ENCODE measurements at regions not wholly inside any gene's neighbourhood (a gene's known extent, or its start where the extent isn't known, plus 50 kb on each side); places are given as distances from the start of the nearest gene placed in this dataset.

DNA sequence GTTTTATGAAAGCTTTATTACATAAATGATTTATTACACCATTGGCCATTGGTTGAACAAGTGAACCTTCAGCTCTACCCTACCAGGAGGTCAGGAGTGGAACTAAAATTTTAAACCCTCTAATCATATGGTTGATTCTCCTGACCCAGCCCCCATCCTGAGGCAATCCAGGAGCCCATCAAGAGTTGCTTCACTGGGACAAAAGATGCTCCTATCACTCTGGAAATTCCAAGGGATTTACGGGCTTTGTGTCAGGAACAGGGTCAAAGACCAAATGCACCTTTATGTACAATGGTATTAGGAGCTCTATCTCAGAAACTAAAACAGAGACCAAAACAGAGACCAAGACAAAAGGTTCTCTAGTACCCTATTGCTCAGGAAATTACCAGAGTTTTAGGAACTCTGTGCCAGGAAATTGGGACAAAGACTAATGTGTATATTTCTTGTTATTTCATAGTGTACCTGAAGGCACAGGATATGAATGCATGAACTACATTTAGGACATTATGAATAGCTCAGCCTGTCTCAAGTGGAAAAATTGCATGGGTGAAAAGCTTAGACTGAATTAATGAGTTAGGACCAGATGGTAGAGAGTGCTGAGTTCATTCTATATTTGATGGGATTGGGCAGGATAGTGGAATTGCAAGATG is 171.7 kb upstream of the FLRT2 start:
- no peaks in the 10 kb centered on the region for H3K36me3 ChIP-seq (ENCODE audit: insufficient read depth, low read length)
- H3K9me3 ChIP-seq (ENCODE audit: control insufficient read depth in 1 of 2, insufficient read depth in 1 of 2, low read length in 2 of 2) = peaks cover 0 to 2% of the 10 kb centered on the region in 2 experiments
- ATAC-seq (ENCODE audit: poor library complexity) (no peak), DNase-seq (no peak)
- CTCF ChIA-PET = no interaction called here
- no peak overlapping the region for H3K27ac Mint-ChIP-seq
- no peak overlapping the region for H3K4me3 Mint-ChIP-seq
- no peaks in the 10 kb centered on the region for H3K27me3 Mint-ChIP-seq
- no peaks in the 10 kb centered on the region for H3K4me1 Mint-ChIP-seq (ENCODE audit: low read depth)
- no peaks in the 10 kb centered on the region for H3K27me3 ChIP-seq (ENCODE audit: control insufficient read depth in 1 of 2, insufficient read depth in 2 of 2, low read length in 2 of 2)
- intact Hi-C loops (cut with DNase I, micrococcal nuclease) = no loop called here
- peaks cover 7% of the 10 kb centered on the region for H3K9me3 Mint-ChIP-seq
- H3K4me3 ChIP-seq (ENCODE audit: low read length) = no peak overlapping the region
- no peaks in the 10 kb centered on the region for H3K36me3 Mint-ChIP-seq (ENCODE audit: low read depth)
- no peak overlapping the region for H3K27ac ChIP-seq (ENCODE audit: low read depth in 1 of 2, low read length in 2 of 2)
- TF ChIP-seq, protein P1, sequence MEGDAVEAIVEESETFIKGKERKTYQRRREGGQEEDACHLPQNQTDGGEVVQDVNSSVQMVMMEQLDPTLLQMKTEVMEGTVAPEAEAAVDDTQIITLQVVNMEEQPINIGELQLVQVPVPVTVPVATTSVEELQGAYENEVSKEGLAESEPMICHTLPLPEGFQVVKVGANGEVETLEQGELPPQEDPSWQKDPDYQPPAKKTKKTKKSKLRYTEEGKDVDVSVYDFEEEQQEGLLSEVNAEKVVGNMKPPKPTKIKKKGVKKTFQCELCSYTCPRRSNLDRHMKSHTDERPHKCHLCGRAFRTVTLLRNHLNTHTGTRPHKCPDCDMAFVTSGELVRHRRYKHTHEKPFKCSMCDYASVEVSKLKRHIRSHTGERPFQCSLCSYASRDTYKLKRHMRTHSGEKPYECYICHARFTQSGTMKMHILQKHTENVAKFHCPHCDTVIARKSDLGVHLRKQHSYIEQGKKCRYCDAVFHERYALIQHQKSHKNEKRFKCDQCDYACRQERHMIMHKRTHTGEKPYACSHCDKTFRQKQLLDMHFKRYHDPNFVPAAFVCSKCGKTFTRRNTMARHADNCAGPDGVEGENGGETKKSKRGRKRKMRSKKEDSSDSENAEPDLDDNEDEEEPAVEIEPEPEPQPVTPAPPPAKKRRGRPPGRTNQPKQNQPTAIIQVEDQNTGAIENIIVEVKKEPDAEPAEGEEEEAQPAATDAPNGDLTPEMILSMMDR (IDR thresholded peaks at IDR 0.05) = no peak
- H3K4me1 ChIP-seq (ENCODE audit: insufficient read depth, low read length) = no peaks in the 10 kb centered on the region
- POLR2A ChIA-PET = no interaction called here

DNA sequence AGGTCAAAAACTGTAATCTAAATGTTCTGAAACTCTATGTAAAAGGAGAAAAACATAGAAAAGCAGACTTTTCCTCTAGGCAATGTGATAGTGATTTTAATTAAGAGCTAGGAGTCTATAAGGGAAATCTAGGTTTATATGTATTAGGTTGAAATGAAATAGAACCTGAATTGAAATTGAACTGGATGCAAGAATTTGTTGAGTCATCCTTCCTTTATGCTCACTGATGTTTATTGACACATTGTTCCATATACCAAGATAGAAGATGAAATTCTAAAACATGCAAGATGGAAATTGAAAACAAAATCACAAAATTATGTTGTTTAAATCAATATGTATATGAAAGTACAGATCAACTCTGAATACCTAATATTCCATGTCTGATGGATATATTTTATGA is 170.4 kb upstream of the FLRT2 start:
- H3K4me1 ChIP-seq (ENCODE audit: insufficient read depth, low read length) = no peaks in the 10 kb centered on the region
- H3K4me3 Mint-ChIP-seq = no peak overlapping the region
- TF ChIP-seq, protein P1 (IDR thresholded peaks at IDR 0.05) = no peak
- CTCF ChIA-PET = no interaction called here
- peaks cover 7% of the 10 kb centered on the region for H3K9me3 Mint-ChIP-seq
- no peaks in the 10 kb centered on the region for H3K36me3 Mint-ChIP-seq (ENCODE audit: low read depth)
- H3K9me3 ChIP-seq (ENCODE audit: control insufficient read depth in 1 of 2, insufficient read depth in 1 of 2, low read length in 2 of 2) = no peaks in the 10 kb centered on the region
- H3K27ac Mint-ChIP-seq = no peak overlapping the region
- POLR2A ChIA-PET = no interaction called here
- H3K27me3 Mint-ChIP-seq = no peaks in the 10 kb centered on the region
- H3K27ac ChIP-seq (ENCODE audit: low read depth in 1 of 2, low read length in 2 of 2) = no peak overlapping the region
- H3K36me3 ChIP-seq (ENCODE audit: insufficient read depth, low read length) = no peaks in the 10 kb centered on the region
- H3K27me3 ChIP-seq (ENCODE audit: control insufficient read depth in 1 of 2, insufficient read depth in 2 of 2, low read length in 2 of 2) = no peaks in the 10 kb centered on the region
- intact Hi-C loops (cut with DNase I, micrococcal nuclease) = no loop called here
- ATAC-seq (ENCODE audit: poor library complexity) (no peak), DNase-seq (no peak)
- no peaks in the 10 kb centered on the region for H3K4me1 Mint-ChIP-seq (ENCODE audit: low read depth)
- H3K4me3 ChIP-seq (ENCODE audit: low read length) = no peak overlapping the region

DNA sequence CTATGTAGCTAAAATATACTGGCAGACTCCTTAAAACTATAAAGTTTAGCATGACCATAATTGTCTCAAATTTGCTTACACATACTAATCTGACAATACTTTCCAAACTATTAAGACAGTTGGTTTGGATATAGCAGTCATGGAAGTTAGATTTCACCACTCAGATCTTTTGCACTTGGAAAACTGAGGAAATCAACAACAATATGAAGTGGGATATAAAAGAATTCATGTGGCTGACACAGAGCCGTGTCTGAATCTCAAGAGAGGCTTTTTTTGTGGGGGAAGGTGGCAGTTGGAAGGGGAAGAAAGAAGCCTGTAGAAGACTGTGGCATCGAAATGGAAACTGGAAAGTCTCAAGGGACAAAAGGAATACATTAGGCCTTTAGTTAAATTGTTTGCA is 166.6 kb upstream of the FLRT2 start:
- Mint-ChIP-seq H3K27me3 (no peaks in the 10 kb centered on the region), H3K9me3 (peaks cover 14% of the 10 kb centered on the region), H3K27ac (no peak overlapping the region), H3K4me3 (no peak overlapping the region), H3K4me1 (ENCODE audit: low read depth) (no peaks in the 10 kb centered on the region), H3K36me3 (ENCODE audit: low read depth) (no peaks in the 10 kb centered on the region)
- H3K4me3 ChIP-seq (ENCODE audit: low read length) = no peak overlapping the region
- no peaks in the 10 kb centered on the region for H3K9me3 ChIP-seq (ENCODE audit: control insufficient read depth in 1 of 2, insufficient read depth in 1 of 2, low read length in 2 of 2)
- H3K27me3 ChIP-seq (ENCODE audit: control insufficient read depth in 1 of 2, insufficient read depth in 2 of 2, low read length in 2 of 2) = no peaks in the 10 kb centered on the region
- no peak overlapping the region for H3K27ac ChIP-seq (ENCODE audit: low read depth in 1 of 2, low read length in 2 of 2)
- no peaks in the 10 kb centered on the region for H3K36me3 ChIP-seq (ENCODE audit: insufficient read depth, low read length)
- TF ChIP-seq, protein P1 (IDR thresholded peaks at IDR 0.05) = no peak
- H3K4me1 ChIP-seq (ENCODE audit: insufficient read depth, low read length) = no peaks in the 10 kb centered on the region
- ChIA-PET POLR2A (no interaction called here), CTCF (no interaction called here)
- DNase-seq (no peak), ATAC-seq (ENCODE audit: poor library complexity) (no peak)
- intact Hi-C loops (cut with DNase I, micrococcal nuclease) = no loop called here

All from CD4-positive, alpha-beta T cell (primary cell).